ENCODE measurements at regions not wholly inside any gene's neighbourhood (a gene's known extent, or its start where the extent isn't known, plus 50 kb on each side); places are given as distances from the start of the nearest gene placed in this dataset.
"Not testable (repeated sequence)": the region's sequence is repeated elsewhere in the genome, so short reads cannot be mapped to it uniquely, and the experiment has no call there.

DNA sequence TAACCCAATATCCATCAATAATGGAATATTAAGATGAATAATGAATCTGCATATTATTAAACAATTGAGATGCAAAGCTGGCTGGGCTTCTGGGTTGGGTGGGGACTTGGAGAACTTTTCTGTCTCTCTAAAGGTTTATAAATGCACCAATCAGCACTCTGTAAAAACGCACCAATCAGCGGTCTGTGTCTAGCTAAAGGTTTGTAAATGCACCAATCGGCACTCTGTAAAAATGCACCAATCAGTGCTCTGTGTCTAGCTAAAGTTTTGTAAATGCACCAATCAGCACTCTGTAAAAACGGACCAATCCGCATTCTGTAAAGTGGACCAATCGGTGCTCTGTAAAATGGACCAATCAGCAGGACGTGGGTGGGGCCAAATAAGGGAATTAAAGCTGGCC lies 1296.3 kb upstream of the PCDH20 start:
- not testable (repeated sequence) for TF ChIP-seq POLR2A (IDR thresholded peaks at IDR 0.05)
- TF ChIP-seq, protein P1, sequence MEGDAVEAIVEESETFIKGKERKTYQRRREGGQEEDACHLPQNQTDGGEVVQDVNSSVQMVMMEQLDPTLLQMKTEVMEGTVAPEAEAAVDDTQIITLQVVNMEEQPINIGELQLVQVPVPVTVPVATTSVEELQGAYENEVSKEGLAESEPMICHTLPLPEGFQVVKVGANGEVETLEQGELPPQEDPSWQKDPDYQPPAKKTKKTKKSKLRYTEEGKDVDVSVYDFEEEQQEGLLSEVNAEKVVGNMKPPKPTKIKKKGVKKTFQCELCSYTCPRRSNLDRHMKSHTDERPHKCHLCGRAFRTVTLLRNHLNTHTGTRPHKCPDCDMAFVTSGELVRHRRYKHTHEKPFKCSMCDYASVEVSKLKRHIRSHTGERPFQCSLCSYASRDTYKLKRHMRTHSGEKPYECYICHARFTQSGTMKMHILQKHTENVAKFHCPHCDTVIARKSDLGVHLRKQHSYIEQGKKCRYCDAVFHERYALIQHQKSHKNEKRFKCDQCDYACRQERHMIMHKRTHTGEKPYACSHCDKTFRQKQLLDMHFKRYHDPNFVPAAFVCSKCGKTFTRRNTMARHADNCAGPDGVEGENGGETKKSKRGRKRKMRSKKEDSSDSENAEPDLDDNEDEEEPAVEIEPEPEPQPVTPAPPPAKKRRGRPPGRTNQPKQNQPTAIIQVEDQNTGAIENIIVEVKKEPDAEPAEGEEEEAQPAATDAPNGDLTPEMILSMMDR (IDR thresholded peaks at IDR 0.05) = not testable (repeated sequence)

Data from ovary (tissue), 3 donors.